IPS-18a (cell line): ENCODE measurements at regions not wholly inside any gene's neighbourhood (a gene's known extent, or its start where the extent isn't known, plus 50 kb on each side); places are given as distances from the start of the nearest gene placed in this dataset.

Experiments
- H3K27ac ChIP-seq: one replicate; pipeline ENCODE4 v1.5.1; 2013; ENCODE audit warnings: low read length
- H3K27me3 ChIP-seq: one replicate; pipeline ENCODE4 v1.6.1; 2013; ENCODE audit warnings: mild to moderate bottlenecking, low read length; ENCODE audit not compliant: control insufficient read depth, insufficient read depth
- H3K36me3 ChIP-seq: one replicate; pipeline ENCODE4 v1.6.1; 2013; ENCODE audit warnings: low read depth, low read length; ENCODE audit not compliant: control insufficient read depth
- H3K4me1 ChIP-seq: one replicate; pipeline ENCODE4 v1.6.1; 2013; ENCODE audit warnings: low read depth, low read length; ENCODE audit not compliant: control insufficient read depth
- H3K4me3 ChIP-seq: one replicate; pipeline ENCODE4 v1.5.1; 2013; ENCODE audit warnings: low read length
- H3K9ac ChIP-seq: one replicate; pipeline ENCODE4 v1.6.1; 2013; ENCODE audit warnings: mild to moderate bottlenecking, low read length, moderate library complexity
- H3K9me3 ChIP-seq: one replicate; pipeline ENCODE4 v1.6.1; 2013; ENCODE audit warnings: low read depth, low read length; ENCODE audit not compliant: control insufficient read depth

DNA sequence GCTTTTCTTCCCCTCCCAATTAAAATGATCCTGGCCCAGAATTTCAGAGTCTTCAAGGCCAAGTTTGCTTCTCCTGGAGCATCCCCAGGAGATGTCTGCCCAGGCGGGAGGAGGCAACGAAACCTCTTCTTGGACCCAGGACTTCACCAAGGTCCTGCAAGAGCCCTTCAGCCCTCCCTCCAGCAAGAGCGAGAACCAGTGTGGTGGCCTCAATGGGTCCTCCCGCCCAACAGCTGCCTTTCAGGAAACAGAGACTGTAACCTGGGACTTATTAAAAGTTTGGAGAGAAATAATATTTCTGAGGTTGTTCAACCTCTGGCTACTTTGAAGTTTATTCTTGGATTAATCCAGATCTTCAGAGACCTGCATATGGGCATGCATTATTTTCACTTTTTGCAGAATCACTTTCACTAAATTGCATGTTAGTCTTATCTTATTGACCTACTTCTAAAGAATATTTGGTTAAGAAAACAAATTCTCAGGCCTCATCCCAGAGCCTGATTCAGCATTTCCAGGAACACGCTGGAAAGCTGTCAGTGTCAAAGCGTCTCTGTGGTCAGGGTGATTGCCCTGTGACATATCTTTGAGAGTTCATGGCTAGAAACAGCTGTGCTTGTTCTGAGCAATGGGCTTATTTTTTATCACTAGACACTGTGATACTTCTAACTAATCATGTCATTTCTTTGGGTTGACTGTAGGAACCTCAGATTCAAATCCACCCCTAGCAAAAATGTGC lies 66.0 kb upstream of the CLDN14 start:
- H3K36me3 ChIP-seq = no peaks in the 10 kb centered on the region
- H3K9me3 ChIP-seq = no peaks in the 10 kb centered on the region
- H3K4me3 ChIP-seq = no peak overlapping the region
- no peak overlapping the region for H3K9ac ChIP-seq
- H3K4me1 ChIP-seq = peaks cover 10% of the 10 kb centered on the region
- no peak overlapping the region for H3K27ac ChIP-seq
- H3K27me3 ChIP-seq = peaks cover 16% of the 10 kb centered on the region

DNA sequence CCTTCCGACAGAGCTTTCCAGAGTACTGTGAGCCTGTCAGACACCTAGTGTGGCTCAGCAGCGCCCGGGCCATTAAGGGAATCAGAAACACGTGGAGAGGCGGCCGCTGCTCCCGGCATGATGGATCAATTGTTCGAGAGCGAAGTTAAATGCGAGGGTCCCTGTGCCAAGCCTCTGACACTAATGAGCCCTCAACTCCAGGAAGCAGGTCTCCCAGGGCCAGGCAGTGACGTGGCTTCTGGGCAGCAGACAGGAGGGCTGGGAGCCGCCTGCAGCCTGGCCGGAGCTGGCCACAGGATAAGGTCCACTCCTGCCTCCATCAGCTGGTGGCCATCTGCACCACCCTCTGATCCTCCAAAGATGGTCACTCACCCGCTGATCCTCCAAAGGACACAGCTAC lies 67.5 kb upstream of the CLDN14 start:
- no peaks in the 10 kb centered on the region for H3K9me3 ChIP-seq
- no peak overlapping the region for H3K27ac ChIP-seq
- H3K36me3 ChIP-seq = no peaks in the 10 kb centered on the region
- no peak overlapping the region for H3K9ac ChIP-seq
- H3K4me3 ChIP-seq = no peak overlapping the region
- peaks cover 3% of the 10 kb centered on the region for H3K4me1 ChIP-seq
- H3K27me3 ChIP-seq = peaks cover 1% of the 10 kb centered on the region

DNA sequence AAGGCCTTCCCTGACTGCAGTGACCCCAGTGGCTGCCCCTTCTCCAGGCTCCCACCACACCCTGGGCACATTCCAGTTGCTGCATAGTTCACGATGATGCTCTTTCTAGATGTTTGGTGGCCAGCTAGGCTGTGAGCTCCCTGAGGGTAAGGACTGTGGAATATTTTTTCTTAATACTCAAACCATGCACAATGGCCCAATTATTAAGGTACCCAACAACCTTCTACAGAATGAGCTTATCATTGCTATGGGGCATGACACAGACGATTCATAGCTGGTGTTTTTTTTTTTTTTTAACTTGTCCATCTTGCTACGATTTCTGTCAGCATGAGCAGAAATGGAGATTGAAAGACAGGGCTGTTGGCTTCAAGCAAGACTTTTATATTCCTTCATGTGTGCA lies 68.9 kb upstream of the CLDN14 start:
- H3K27me3 ChIP-seq = no peaks in the 10 kb centered on the region
- H3K9me3 ChIP-seq = no peaks in the 10 kb centered on the region
- H3K4me1 ChIP-seq = peaks cover 2% of the 10 kb centered on the region
- H3K9ac ChIP-seq = no peak overlapping the region
- H3K36me3 ChIP-seq = no peaks in the 10 kb centered on the region
- H3K4me3 ChIP-seq = no peak overlapping the region
- H3K27ac ChIP-seq = no peak overlapping the region

DNA sequence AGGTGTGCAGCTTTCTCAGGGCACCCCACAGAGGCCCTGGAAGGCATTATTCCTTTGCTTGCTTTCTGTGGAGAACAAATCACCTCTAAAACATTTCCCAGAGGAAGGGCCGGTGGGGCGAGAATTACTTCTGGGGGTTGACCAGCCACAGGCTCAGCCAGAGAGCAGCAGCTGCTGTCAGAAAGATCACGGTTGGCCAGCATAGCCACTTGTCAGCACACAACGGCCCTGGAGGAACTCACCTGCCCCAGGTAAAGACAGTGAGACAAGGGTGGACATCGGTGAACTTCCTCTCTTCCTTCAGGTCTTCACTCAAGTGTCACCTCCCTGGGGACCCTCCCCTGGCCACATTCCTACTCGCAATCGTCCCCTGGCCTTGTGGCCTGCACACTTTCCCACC lies 69.5 kb upstream of the CLDN14 start:
- H3K9ac ChIP-seq = no peak overlapping the region
- H3K9me3 ChIP-seq = no peaks in the 10 kb centered on the region
- H3K27me3 ChIP-seq = no peaks in the 10 kb centered on the region

DNA sequence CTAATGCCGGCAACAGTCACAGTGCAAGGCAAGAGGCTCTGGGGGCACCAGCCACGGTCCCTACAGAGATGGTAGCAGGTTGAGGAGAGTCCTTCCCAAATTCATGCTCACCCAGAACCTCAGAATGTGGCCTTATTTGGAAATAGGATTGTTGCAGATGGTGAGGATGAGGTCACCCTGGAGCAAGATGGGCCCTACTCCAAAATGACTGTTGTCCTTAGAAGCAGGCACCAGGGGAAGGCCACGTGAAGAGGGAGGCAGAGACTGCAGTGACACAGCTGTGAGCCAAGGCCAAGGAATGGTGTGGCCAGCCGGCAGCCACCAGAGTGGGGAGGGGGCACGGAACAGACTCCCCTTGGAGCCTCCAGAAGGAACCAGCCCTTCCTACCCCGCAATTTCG lies 70.8 kb upstream of the CLDN14 start:
- H3K4me1 ChIP-seq = peaks cover 2% of the 10 kb centered on the region
- H3K27me3 ChIP-seq = no peaks in the 10 kb centered on the region
- no peak overlapping the region for H3K27ac ChIP-seq
- no peaks in the 10 kb centered on the region for H3K9me3 ChIP-seq
- H3K4me3 ChIP-seq = no peak overlapping the region
- no peaks in the 10 kb centered on the region for H3K36me3 ChIP-seq
- H3K9ac ChIP-seq = no peak overlapping the region

More for the DNA sequence above, 69.5 kb upstream of the CLDN14 start:
- Histone ChIP-seq H3K27ac (no peak overlapping the region), H3K36me3 (no peaks in the 10 kb centered on the region), H3K4me1 (peaks cover 2% of the 10 kb centered on the region), H3K4me3 (no peak overlapping the region)

DNA sequence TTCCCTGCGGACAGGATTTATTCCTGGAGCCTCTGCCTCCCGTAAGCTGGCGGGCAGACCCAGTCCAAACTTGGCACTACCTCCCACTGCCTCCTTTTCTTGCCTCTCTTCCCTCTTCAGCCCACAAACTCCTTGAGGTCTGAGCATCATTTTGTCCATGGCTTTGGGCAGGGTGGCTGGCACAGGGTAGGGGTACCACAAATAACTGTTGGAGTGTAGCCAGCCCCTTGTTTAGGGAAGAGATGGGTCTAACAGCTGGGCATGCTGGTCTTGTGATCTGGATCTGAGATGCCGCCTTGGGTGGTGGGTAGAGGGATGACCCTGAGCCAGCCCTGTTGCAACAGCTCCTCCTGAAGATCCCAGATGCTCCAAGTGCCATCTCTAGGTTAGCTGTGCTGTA lies 71.4 kb upstream of the CLDN14 start:
- Histone ChIP-seq H3K27ac (no peak overlapping the region), H3K4me3 (no peak overlapping the region), H3K27me3 (no peaks in the 10 kb centered on the region)

DNA sequence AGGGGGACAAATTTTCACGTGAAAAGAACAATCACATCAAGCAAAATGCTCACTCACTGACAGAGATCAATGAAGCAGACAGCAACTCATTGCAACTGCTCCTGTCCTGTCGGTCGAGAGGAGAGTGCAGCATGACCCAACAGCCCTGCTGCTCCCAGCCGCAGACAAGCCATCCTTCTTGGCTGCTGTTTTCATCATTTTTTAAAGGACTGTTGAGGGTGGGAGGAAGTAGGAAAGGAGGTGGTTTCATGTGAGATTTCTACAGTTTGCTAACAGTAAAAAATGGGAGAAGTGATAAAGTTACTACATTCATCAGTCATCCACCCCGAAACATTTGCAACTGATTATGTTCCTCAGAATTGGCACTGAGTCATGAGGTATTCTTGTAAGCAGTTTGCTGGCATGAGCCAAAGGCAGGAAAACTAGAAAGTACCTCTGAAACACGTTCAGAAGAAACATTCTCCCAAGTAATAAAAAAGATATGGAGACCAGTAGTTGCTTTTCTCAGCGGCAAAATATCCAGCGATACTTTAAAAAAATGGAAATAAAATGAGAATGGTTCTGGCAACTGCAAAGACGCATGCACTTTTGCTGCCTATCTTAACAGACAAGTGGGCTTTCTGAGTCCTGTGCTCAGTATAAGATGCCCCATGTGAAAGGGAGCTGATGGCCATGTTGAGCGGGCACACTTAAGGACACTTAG lies 72.0 kb upstream of the CLDN14 start:
- no peak overlapping the region for H3K4me3 ChIP-seq
- H3K9me3 ChIP-seq = no peaks in the 10 kb centered on the region
- H3K27me3 ChIP-seq = no peaks in the 10 kb centered on the region
- H3K27ac ChIP-seq = no peak overlapping the region
- peaks cover 2% of the 10 kb centered on the region for H3K4me1 ChIP-seq
- H3K9ac ChIP-seq = no peak overlapping the region
- H3K36me3 ChIP-seq = no peaks in the 10 kb centered on the region

More for the DNA sequence above, 71.4 kb upstream of the CLDN14 start:
- no peaks in the 10 kb centered on the region for H3K9me3 ChIP-seq
- H3K4me1 ChIP-seq = peaks cover 2% of the 10 kb centered on the region
- H3K9ac ChIP-seq = no peak overlapping the region
- H3K36me3 ChIP-seq = no peaks in the 10 kb centered on the region

DNA sequence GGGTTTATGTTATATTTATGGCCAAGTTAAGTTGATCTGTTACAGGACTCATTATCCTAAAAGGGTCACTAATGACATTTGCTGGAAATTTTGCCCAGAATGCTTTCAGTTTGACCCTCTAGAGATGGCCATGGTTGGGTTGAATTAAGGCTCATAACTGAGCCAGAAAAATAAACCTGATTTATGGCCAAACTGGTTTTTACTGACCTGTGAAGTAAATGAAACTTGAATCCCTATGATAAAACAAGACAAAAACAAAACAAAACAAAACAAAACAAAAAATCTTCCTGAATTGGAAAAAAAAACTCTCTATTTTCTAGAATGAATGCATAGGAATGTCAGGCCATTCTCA lies 72.5 kb upstream of the CLDN14 start:
- Histone ChIP-seq H3K36me3 (no peaks in the 10 kb centered on the region), H3K4me3 (no peak overlapping the region), H3K27me3 (no peaks in the 10 kb centered on the region), H3K27ac (no peak overlapping the region), H3K9me3 (no peaks in the 10 kb centered on the region), H3K4me1 (peaks cover 2% of the 10 kb centered on the region), H3K9ac (no peak overlapping the region)

DNA sequence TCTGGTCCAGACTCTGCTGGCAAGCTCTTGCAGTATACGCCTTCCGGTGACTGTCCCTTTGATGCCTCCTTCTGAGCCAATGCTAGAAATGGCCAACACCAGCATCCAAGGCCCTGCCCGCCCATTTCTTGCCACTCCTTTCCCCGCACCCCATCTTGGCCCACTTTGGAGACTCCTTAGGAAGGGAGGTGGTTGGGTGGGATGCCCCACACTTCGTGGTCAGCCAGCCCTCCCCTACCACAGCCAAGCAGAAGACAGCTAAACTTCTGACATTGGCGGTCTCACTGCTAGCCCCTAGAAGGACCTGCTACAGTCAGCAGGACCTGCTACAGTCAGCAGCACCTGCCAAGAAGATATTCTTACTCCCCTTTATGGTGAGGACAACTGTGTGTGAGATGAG lies 73.5 kb upstream of the CLDN14 start:
- Histone ChIP-seq H3K9me3 (no peaks in the 10 kb centered on the region), H3K27ac (no peak overlapping the region), H3K9ac (no peak overlapping the region), H3K4me3 (no peak overlapping the region), H3K36me3 (no peaks in the 10 kb centered on the region), H3K4me1 (peaks cover 2% of the 10 kb centered on the region), H3K27me3 (no peaks in the 10 kb centered on the region)

DNA sequence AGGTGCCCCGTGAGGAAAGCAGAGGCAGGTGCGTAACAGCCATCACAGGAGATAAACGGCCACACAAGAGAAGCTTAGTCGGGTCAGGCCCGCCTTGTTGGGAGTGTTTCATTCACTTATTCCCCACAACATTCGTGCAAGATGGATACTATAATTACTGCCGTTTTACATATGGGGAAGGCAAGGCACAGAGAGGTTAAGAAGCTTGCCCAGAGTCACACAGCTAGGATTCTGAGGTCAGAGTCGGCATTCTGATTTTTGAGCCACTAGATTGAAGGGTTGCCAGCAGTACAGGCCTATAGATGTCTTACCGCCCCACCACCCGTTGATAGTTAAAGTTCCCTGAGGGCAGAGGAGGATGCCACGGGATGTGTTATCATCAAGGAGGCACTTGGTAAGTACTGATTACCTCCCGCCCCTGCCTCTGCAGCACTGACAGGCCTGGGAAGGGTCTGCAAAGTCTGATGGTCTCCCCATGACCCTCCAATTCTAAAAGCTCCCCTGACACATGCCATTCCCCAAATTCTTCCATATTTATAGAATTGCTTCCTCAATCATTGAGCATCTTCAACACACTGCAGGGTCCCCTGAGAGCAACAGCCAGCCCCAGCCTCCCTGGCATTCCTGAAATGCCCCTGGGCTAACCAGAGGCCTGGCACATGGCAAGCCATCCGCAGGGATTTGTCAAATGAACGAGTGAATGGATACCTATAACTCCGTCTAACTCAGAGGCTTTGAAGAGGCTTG lies 74.7 kb upstream of the CLDN14 start:
- Histone ChIP-seq H3K27ac (no peak overlapping the region), H3K36me3 (no peaks in the 10 kb centered on the region), H3K9ac (no peak overlapping the region), H3K27me3 (no peaks in the 10 kb centered on the region), H3K4me1 (peaks cover 2% of the 10 kb centered on the region), H3K4me3 (no peak overlapping the region), H3K9me3 (no peaks in the 10 kb centered on the region)

DNA sequence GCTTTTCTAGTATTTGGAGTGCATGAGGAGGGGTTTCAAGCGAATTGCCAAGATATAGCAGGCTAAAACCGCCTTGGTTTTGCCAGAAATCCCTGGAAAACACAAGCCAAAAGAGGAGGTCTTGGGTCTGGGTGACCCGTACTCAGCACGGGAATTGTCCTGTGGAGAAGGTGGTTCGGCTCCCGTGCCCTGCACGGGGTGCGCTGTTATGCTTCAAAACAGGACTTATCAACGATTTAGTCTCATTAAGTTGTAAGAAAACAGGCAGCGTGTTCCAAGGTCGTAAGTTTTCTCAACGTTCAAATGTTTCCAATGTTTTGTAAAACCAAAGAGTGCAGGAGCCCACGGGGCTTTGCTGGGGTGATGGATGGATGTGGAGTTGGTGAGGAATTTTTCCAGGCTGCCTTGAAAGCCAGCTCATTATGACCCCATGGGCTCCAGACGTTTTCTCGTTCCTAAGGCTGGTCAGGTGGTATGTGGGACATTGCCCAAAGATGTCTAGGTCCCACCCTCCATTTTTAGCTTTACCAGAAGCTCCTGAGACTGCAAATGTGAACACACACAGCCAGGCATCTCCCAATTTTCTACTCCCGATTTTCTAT lies 75.4 kb upstream of the CLDN14 start:
- Histone ChIP-seq H3K4me3 (no peak overlapping the region), H3K27ac (no peak overlapping the region), H3K27me3 (no peaks in the 10 kb centered on the region), H3K36me3 (no peaks in the 10 kb centered on the region), H3K4me1 (no peaks in the 10 kb centered on the region), H3K9me3 (no peaks in the 10 kb centered on the region), H3K9ac (no peak overlapping the region)
